Activated CD4-positive, alpha-beta T cell treated with anti-CD3 and anti-CD28 coated beads, Interleukin-2, amount 10 ng/mL, durations not matched to agents 7 days and 5 days (primary cell): ENCODE measurements at regions not wholly inside any gene's neighbourhood (a gene's known extent, or its start where the extent isn't known, plus 50 kb on each side); places are given as distances from the start of the nearest gene placed in this dataset.
A peak's percentile ranks its signal among the peaks of the same experiment; 100 is the strongest.

Experiments
- CTCF ChIA-PET: fragments of 350-600 bp; sonication (Branson Sonifier 250); formaldehyde crosslinking; loops from one replicate; lab custom pipeline; 2021; ENCODE audit warnings: antibody characterized with exemption; lab: Charles Lee
- POLR2A ChIA-PET: fragments of 350-600 bp; sonication (Branson Sonifier 250); formaldehyde crosslinking; loops from one replicate; lab custom pipeline; 2021; ENCODE audit warnings: antibody characterized with exemption; lab: Charles Lee
- DNase-seq: peaks from one replicate; pipeline ENCODE4 v3.0.0-alpha.2; 2020
- H3K27ac Mint-ChIP-seq: one replicate; pipeline ENCODE4 v1.8.0; 2021; ENCODE audit warnings: mild to moderate bottlenecking, moderate library complexity, mixed read lengths
- H3K27me3 Mint-ChIP-seq: one replicate; pipeline ENCODE4 v1.8.0; 2021; ENCODE audit warnings: mixed read lengths
- H3K36me3 Mint-ChIP-seq: one replicate; pipeline ENCODE4 v1.8.0; 2021; ENCODE audit warnings: low read depth, mixed read lengths
- H3K4me1 Mint-ChIP-seq: one replicate; pipeline ENCODE4 v1.8.0; 2021; ENCODE audit warnings: mixed read lengths
- H3K4me3 Mint-ChIP-seq: one replicate; pipeline ENCODE4 v1.8.0; 2021; ENCODE audit warnings: mild to moderate bottlenecking, moderate library complexity, mixed read lengths
- H3K9me3 Mint-ChIP-seq: one replicate; pipeline ENCODE4 v1.8.0; 2021; ENCODE audit warnings: mixed read lengths

DNA sequence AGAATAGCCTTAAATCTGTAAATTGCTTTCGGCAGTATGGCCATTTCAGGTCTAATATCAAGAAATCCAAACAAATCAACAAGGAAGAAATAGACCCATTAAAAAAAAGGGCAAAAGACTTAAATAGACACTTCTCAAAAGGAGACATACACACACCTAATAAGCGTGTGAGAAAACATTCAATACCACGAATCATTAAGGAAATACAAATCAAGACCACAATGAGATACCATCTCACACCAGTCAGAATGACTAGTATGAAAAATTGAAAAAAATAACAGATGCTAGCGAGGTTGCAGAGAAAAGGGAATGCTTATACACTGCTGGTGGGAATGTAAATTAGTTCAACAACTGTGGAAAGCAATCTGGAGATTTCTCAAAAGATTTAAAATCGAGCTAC is 243.2 kb downstream of the DSEL start:
- peaks cover 8% of the 10 kb centered on the region for H3K4me1 Mint-ChIP-seq
- H3K27me3 Mint-ChIP-seq, result peaks cover 15% of the 10 kb centered on the region
- DNase-seq, result no peak
- H3K36me3 Mint-ChIP-seq, result no peaks in the 10 kb centered on the region
- H3K9me3 Mint-ChIP-seq, result peaks cover 3% of the 10 kb centered on the region
- no peak overlapping the region for H3K27ac Mint-ChIP-seq
- CTCF ChIA-PET, result no interaction called here
- POLR2A ChIA-PET, result interaction anchor here (0.6 kb wide), 1 partner anchor 506 kb away, joined by 4 read pairs; no protein-coding TSS in a partner anchor
- H3K4me3 Mint-ChIP-seq, result no peak overlapping the region

DNA sequence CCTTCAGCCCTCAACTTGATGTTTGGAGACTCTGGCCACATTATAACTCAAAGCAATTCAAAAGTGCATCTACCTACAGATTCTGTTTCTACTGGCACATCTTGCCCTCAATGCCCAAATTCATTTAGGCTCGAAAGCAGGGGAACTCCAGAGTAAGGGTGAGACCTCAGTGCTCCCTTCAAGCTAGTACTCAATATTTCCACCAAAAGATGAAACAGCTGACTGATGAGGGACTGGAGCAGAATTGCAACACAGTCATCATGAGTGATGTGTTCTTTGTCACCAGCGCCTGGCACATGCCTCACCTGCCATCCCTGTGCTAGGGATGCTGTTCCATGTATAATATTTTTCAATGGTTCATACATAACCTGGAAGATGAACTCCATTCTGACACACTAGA is 247.3 kb downstream of the DSEL start:
- DNase-seq, result no peak
- Mint-ChIP-seq H3K4me1 (peaks cover 31% of the 10 kb centered on the region), H3K27me3 (peaks cover 17% of the 10 kb centered on the region), H3K9me3 (peaks cover 3% of the 10 kb centered on the region), H3K36me3 (no peaks in the 10 kb centered on the region), H3K27ac (no peak overlapping the region), H3K4me3 (no peak overlapping the region)
- CTCF ChIA-PET, result no interaction called here
- POLR2A ChIA-PET, result no interaction called here

DNA sequence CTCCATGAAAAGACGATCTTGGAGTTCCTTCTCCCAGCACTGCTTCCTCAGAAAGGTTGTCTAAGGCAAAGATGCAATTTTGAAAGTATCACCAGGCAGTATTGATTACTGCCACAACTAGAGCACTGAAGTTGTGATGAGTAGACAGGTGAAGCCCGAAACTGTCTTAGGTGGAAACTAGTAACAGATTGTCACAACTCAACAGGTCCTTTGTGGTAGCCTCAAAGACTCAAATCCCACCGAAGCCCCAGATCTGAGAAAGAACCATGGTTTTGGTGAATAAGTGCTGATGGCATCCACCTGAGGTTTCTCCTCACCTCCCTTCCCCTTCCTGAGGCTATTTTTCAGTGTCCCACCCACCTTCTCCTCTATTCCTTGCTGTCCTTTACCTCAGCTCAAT is 248.0 kb downstream of the DSEL start:
- POLR2A ChIA-PET, result no interaction called here
- Mint-ChIP-seq H3K9me3 (peaks cover 3% of the 10 kb centered on the region), H3K36me3 (no peaks in the 10 kb centered on the region), H3K27ac (no peak overlapping the region), H3K4me3 (no peak overlapping the region), H3K4me1 (peaks cover 29% of the 10 kb centered on the region), H3K27me3 (peaks cover 17% of the 10 kb centered on the region)
- DNase-seq, result no peak
- CTCF ChIA-PET, result no interaction called here

DNA sequence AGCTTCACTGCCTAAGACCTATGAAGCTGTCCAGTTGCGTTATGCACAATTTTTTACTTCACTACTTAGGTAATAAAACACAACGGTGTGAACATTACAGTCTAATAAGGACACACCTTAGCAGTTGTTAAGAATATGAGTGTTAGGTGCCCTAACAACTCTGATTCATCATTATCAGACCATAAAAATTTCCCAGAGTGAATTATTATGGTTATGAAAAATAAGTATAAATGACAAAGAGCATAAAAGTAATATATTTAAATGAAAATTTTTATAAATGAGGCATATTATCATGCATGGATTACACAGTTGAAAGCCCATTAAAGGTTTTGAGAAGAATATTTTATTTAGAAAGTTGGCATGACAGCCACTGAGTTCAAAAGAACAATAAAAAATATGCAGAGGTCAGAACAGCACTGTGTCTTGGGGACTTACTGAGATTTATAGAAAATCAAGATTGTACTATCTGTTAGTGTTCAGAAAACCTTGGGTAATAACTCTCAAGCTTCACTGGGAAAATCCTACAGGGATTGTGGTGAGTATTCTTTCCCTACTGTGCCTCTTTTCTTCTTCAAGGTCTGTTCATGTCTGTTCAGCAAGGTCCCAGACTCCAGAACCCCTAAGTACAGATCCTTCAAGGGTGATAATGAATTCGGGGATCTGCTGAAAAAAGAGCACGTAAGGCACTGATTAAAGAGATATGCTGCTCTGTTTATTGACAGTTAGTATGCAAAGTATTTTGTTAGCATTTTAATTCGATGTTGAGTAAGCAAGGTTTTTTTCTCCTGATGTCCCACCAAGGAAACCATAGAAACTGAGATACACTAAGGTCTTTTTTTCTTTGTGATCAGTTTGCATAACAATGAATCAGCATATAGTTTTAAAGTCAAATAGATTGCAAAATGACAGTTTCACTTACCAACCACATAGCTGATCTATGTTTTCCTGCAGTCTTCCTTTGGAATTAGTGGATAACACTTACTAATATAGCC is 250.0 kb downstream of the DSEL start:
- Mint-ChIP-seq H3K36me3 (no peaks in the 10 kb centered on the region), H3K27ac (no peak overlapping the region), H3K27me3 (peaks cover 15% of the 10 kb centered on the region), H3K4me1 (peaks cover 39% of the 10 kb centered on the region), H3K9me3 (peaks cover 3% of the 10 kb centered on the region), H3K4me3 (no peak overlapping the region)
- ChIA-PET POLR2A (no interaction called here), CTCF (no interaction called here)
- no peak for DNase-seq

DNA sequence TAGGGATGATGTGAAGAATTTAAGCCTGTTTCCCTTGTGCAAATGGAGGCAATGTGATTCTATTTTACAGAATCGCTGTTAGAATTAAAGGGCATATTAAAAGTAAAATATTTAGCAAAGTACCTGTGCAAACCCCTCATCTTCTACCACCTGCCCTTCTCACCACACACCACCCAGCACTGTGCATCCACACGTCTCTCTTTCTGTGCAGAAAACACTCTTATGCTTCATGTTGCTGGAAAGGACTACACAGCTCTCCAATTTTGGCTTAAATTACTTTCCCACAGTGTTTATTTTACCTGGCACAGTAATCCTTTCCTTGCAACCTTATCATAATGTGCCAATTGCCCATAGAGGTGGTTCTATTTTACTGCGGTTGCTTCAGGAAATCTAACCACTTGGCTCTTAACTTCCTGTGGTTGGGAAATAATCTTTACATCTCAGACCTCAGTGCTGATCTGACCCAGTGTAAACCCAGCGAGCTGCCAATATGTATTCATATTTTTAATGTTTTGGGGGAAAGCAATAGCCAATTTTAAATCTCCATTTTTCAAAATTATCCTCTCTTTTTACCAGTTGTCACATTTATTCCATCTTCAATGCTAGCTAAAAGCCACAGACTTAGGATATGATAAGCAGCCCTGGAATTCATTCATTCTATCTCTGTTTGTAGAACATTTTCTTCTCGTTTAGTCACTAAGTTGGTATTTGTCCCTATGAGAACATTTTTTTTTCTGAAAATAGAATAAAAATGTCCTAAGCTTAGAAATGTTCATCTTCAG is 250.9 kb downstream of the DSEL start:
- H3K4me1 Mint-ChIP-seq, result peaks cover 45% of the 10 kb centered on the region
- ChIA-PET CTCF (no interaction called here), POLR2A (no interaction called here)
- peaks cover 3% of the 10 kb centered on the region for H3K9me3 Mint-ChIP-seq
- peaks cover 13% of the 10 kb centered on the region for H3K27me3 Mint-ChIP-seq
- peak overlapping the region; percentile 24 for H3K4me3 Mint-ChIP-seq
- DNase-seq, result peak; percentile 15
- no peak overlapping the region for H3K27ac Mint-ChIP-seq
- no peaks in the 10 kb centered on the region for H3K36me3 Mint-ChIP-seq

- no peak overlapping the region for H3K4me3 Mint-ChIP-seq
- peaks cover 3% of the 10 kb centered on the region for H3K27me3 Mint-ChIP-seq
- H3K4me1 Mint-ChIP-seq, result peaks cover 45% of the 10 kb centered on the region
- no peaks in the 10 kb centered on the region for H3K36me3 Mint-ChIP-seq
- H3K27ac Mint-ChIP-seq, result no peak overlapping the region
- CTCF ChIA-PET, result interaction anchor here (0.7 kb wide), 1 partner anchor 1376 kb away, joined by 4 read pairs; no protein-coding TSS in a partner anchor
- DNase-seq, result no peak
- POLR2A ChIA-PET, result no interaction called here
- no peaks in the 10 kb centered on the region for H3K9me3 Mint-ChIP-seq
Measured at GRCh38 chr18:67261931-67262552, 254.5 kb downstream of the DSEL start.

DNA sequence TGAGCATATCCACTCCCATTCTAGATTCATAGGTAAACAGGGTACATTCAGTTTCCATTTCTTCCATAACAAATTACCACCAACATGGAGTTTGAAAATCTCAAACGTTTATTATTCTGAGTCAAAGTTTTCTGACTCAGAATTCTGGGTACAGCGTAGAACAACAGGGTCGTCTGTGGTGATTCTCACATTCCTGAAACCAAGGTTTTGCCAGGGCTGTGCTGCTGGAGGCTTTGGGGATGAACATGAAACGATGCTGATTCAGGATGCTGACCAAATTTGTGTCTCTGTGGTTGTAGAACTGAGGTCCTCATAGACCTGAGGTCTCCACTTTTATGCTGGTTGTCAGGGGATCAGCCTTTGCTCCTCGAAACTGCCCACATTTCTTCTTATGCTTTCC is 255.7 kb downstream of the DSEL start:
- peaks cover 36% of the 10 kb centered on the region for H3K4me1 Mint-ChIP-seq
- H3K36me3 Mint-ChIP-seq, result no peaks in the 10 kb centered on the region
- ChIA-PET CTCF (no interaction called here), POLR2A (no interaction called here)
- H3K27ac Mint-ChIP-seq, result no peak overlapping the region
- H3K27me3 Mint-ChIP-seq, result peaks cover 3% of the 10 kb centered on the region
- DNase-seq, result no peak
- no peak overlapping the region for H3K4me3 Mint-ChIP-seq
- no peaks in the 10 kb centered on the region for H3K9me3 Mint-ChIP-seq

DNA sequence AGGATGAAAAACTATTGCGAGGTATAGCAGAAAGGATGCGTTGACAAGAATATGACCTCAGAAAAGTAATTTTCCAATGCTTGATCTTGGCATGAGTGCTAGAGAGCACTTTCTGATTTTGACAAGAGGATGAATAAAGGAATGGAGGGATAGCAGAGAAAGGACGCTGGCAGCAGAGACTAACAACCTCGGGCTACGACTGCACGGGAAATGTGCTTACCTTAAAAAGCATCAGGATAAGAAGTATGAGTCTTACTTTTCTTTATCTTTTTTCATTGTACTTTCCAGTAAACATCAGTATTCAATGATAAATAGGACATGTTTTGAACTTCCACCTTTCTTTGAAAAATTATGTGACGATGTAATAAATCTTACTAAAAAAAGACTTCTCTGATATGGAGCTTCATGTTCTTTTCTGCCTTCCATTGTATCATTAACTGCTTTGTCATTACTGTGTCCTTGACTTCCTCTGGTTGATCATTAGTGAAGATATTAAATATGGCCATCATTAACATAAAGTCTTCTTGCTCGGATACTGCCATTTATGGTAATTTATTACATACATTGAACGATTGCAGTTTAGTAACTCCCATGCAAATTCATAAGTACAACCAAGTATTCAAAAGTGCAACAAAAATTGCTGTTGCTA is 265.6 kb downstream of the DSEL start:
- Mint-ChIP-seq H3K4me1 (no peaks in the 10 kb centered on the region), H3K27ac (no peak overlapping the region), H3K9me3 (no peaks in the 10 kb centered on the region), H3K27me3 (peaks cover 14% of the 10 kb centered on the region), H3K4me3 (no peak overlapping the region), H3K36me3 (peaks cover 1% of the 10 kb centered on the region)
- no peak for DNase-seq
- POLR2A ChIA-PET, result no interaction called here
- CTCF ChIA-PET, result no interaction called here

DNA sequence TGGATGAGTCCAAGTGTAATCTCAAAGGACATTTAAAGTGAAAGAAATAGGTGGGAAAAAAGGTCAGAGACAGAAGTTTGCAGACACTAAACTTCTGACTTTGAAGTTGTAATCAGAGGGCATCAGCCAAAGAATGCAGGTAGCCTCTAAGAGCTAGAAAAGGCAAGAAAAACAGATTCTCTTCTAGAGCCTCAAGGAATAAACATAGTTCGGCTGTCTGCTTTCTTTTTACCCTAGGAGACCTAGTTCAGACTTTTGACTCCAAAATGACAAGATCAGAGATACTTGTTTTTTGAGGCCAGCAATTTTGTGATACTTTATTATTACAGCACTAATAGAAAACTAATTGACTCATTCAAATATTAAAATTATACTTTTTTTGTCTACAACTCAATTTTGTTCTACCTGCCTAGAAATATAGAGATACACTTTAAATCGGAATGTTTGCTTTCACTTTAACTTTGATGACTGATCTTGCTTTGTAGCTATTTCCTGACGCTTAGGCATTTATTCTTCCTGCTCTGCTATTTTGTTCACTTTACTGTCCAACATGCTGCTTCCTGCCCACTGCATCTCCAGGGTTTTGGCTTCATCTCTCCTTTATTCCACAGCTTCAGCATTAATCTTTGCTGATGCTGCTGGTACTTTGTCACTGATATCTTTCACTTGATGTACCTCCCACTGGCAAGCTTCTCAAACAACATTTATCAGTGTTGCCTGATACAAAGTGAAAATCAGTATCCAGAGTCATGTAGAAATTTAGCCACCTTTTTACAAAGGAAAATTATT is 272.5 kb downstream of the DSEL start:
- Mint-ChIP-seq H3K36me3 (no peaks in the 10 kb centered on the region), H3K27ac (peak overlapping the region; percentile 89), H3K27me3 (peaks cover 2% of the 10 kb centered on the region), H3K4me3 (peak overlapping the region; percentile 78), H3K9me3 (no peaks in the 10 kb centered on the region), H3K4me1 (peaks cover 16% of the 10 kb centered on the region)
- POLR2A ChIA-PET, result no interaction called here
- CTCF ChIA-PET, result no interaction called here
- no peak for DNase-seq

DNA sequence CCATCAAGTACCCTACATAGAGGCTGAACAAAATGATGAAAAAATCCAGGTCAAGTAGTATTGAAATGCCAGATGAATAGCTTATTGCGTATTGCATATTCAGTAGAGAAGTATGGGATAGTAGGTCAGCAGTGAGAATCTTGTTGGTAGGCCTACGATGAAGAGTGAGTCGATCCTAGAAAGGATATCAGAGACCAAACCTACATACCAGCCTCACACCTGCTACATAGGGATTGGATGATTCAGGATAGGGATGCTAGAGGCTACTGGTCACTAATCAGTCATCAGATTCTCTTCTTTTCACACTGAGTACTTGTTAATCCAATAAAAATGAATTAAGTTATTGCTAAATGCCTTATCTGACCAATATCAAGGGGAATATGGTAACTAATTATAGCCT is 274.5 kb downstream of the DSEL start:
- no peak for DNase-seq
- ChIA-PET CTCF (no interaction called here), POLR2A (no interaction called here)
- H3K27me3 Mint-ChIP-seq, result no peaks in the 10 kb centered on the region
- H3K9me3 Mint-ChIP-seq, result no peaks in the 10 kb centered on the region
- no peaks in the 10 kb centered on the region for H3K36me3 Mint-ChIP-seq
- no peak overlapping the region for H3K27ac Mint-ChIP-seq
- H3K4me3 Mint-ChIP-seq, result no peak overlapping the region
- peaks cover 16% of the 10 kb centered on the region for H3K4me1 Mint-ChIP-seq

GRCh38 chr18:67241299-67241698 is 275.2 kb downstream of the DSEL start:
- CTCF ChIA-PET, result no interaction called here
- H3K4me1 Mint-ChIP-seq, result peaks cover 16% of the 10 kb centered on the region
- H3K9me3 Mint-ChIP-seq, result no peaks in the 10 kb centered on the region
- H3K4me3 Mint-ChIP-seq, result no peak overlapping the region
- no peaks in the 10 kb centered on the region for H3K27me3 Mint-ChIP-seq
- POLR2A ChIA-PET, result no interaction called here
- H3K27ac Mint-ChIP-seq, result peak overlapping the region; percentile 55
- H3K36me3 Mint-ChIP-seq, result no peaks in the 10 kb centered on the region
- DNase-seq, result no peak

DNA sequence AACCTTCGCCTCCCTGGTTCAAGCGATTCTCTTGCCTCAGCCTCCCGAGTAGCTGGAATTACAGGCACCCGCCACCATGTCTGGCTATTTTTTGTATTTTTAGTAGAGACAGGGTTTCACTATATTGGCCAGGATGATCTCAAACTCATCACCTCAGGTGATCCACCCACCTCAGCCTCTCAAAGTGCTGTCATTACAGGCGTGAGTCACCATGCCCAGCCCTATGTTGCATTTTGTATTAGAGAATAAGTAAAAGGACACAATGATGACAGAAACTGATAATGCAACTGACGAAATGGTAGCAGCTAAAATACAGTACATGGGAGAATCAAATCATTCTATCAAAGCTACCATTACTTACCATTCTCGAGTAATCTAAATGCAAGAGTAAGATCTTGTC is 276.7 kb downstream of the DSEL start:
- CTCF ChIA-PET, result no interaction called here
- POLR2A ChIA-PET, result interaction anchor here (0.7 kb wide), 1 partner anchor 1318 kb away, joined by 4 read pairs; no protein-coding TSS in a partner anchor
- Mint-ChIP-seq H3K4me3 (no peak overlapping the region), H3K36me3 (no peaks in the 10 kb centered on the region), H3K27ac (no peak overlapping the region), H3K4me1 (peaks cover 16% of the 10 kb centered on the region), H3K9me3 (no peaks in the 10 kb centered on the region), H3K27me3 (no peaks in the 10 kb centered on the region)
- DNase-seq, result no peak
